Hematopoietic multipotent progenitor cell treated with erythropoietin and hydrocortisone succinate and interleukin-3 and kit ligand, for 8 days (in vitro differentiated cells): ENCODE measurements at regions not wholly inside any gene's neighbourhood (a gene's known extent, or its start where the extent isn't known, plus 50 kb on each side); places are given as distances from the start of the nearest gene placed in this dataset.

Experiments
- DNase-seq: peaks from one replicate; pipeline ENCODE4 v3.0.0-alpha.2; 2015

DNA sequence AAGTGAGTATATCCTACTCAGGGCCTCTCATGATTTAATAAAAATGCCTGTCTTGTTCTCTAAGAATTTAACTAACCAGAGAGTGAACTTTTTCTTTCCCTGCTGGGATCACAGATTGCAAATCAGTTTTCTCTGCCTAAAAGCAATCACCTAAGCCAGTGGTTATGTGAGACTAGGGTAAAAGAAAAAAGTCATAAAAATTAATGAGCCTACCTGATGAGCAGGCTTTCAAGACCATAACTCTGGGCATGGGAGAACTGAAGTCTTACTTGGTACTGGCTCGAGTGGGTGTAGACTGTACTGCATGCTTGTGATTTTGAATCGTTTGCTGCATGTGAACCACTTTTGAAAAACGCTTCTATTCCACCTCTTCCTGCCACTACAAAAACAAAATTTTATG, 1677.0 kb upstream of the LRRTM1 start:
- DNase-seq, result no peak

GRCh38 chr2:81979086-81979485, 1674.5 kb upstream of the LRRTM1 start:
- DNase-seq, result no peak

- no peak for DNase-seq
Measured at GRCh38 chr2:81976998-81977397, 1672.4 kb upstream of the LRRTM1 start.

DNA sequence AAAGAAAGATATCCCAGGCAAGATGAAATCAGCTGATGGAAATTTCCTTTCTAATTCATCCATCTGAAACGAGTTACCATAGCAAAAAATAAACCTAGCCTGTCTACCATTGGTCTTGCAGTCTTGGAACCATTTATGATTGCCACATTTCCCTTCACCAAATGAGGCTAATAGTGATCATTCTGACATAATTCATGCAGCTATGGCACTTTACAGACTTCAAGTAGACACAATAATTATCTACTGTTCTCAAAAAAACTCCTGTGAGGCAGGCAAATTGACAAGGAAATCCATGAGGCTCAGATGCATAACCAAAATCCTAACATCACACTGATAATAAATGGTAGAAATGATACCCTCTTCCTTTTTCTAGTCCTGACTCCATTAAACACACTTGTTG, 1669.7 kb upstream of the LRRTM1 start:
- DNase-seq, result no peak

DNA sequence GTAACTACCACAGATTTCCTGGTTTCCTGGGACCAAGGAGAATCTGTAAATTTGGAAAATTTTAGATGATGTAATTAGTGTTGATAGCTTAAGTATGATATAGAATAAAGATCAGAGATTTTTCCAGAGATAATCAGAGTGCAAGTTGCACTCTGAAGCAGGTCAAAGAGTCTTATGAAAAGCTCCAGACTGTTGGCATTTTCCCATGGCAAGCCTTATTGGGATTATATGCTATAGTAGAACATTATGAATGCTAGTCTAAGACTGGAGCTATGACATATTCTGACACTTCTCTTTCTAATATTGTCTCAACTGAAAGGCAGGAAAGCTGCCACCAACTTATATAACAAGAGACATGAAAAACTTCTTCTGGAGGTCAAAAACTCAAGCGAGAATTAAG, 1638.3 kb upstream of the LRRTM1 start:
- DNase-seq, result no peak

DNA sequence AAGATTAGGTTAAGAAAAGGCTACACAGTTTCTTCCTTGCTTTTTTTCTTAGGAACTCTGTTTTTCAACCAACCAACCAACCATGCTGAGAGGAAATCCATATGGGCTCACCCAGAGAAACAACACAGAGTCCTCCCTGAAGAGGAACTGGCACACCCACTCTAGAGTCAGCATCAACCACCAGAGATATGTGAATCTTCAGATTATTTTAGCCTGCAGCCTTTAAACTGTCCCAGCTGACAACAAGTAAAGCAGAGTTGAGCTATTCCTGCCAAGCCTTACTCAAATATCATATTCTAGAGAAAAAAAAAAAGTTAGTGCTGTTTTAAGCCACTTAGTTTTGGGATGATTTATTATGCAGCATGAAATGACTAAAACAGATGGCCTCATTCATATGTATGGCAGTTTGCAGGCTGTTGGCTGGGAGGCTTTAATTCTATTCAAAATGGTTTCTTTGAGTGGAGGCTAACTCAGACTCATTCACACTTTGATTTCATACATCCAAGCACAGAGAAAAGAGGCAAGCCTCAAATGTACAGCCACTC, 1637.7 kb upstream of the LRRTM1 start:
- DNase-seq, result no peak

DNA sequence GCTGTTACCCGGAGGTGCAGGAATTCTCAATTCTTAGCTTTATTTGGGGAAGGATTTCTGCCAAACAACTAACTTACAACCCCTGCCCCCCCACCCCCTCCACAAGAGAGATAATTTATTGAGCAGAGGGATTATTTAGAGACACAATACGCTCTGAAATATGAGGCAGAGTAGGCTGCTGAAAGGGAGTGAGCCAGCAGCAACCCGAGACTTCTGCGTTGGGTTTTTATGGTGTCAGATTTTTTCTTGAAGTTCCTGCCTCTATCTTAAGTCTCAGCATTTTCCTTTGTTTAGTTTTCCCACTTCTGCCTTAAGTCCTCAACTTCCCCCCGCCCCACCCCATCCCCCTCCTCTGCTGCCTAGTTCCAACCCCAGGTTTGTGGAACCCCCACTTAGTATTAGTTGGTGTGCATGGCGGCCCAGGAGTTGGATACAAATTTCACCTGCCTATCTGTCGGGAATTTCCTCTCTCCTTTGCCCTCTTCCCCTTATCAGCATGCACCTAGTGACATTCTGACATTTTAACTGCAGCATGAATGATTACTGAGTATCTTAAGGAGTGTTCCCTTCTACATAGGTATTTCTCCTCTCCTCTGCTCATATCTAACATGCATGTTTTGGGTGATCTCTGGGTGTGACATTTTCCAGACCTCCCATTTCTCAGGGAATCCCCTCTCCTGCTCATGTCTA, 1635.9 kb upstream of the LRRTM1 start:
- no peak for DNase-seq

DNA sequence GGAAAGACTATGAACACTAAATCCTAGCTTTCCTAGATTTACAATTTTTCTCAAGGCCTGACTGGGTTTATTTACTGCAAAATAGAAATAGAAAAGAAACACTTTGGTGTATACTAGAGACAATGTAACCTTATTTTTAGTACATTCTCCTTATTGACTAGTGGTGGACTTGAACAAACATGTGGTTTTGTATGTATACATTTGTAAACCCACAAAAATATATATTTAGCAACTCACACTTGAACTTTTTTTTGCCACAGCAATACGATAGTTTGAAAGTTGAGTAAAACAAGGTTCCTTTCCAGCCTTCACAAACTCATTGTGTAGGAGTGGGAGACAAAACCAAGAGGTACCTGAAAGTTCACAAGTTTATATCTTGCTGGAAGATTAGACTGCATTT, 1633.4 kb upstream of the LRRTM1 start:
- no peak for DNase-seq

DNA sequence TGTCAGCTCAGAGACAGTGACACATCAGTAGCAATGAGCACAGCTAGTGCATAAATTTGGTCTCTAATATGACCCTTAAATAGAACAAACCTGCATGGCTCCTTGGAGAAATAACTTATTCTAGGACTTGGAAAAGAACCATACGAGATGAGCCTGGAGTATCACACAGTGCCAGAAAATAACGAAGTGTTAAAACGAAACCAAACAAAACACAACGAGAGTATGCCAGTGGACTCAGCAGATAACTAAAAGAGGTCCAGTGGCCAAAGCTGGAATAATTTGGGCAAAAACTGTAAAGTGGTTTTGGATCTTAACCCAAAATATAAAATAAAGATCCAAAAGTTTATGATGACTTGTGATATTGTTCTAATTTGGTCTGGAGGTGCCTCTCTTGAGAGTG, 1599.0 kb upstream of the LRRTM1 start:
- DNase-seq, result no peak

- DNase-seq, result peak; percentile 2
Measured at GRCh38 chr2:81901017-81901416, 1596.5 kb upstream of the LRRTM1 start.

DNA sequence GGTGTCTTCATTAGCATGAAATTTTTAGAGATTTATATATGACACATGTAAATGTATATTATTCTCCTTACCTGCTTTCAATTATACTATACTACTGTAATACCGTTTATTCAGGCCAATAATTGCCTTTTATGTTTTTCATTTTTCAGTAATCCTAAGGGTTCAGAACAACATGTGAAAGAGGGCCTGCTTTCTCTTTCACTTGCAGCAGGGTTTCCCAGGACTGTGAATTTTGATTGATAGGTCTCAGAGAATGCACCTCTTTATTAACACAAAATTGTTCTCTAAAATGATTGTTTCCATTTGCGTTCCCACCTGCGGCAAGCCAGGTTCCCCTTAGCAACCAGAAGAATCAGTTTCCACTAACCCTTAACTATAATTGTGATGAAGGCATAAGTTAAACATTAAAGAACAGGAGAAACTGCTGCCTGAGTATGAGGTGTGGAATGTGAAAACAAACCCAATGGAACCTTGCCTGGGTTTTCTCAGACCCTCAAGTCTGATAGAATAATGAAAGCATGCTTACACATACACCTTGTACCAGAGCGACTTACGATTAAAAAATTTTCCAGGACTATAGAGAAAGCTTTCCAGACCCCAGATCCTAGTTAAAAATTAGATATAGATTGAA, 1591.2 kb upstream of the LRRTM1 start:
- DNase-seq, result no peak

GRCh38 chr2:81894451-81894990, 1590.0 kb upstream of the LRRTM1 start:
- DNase-seq, result no peak

DNA sequence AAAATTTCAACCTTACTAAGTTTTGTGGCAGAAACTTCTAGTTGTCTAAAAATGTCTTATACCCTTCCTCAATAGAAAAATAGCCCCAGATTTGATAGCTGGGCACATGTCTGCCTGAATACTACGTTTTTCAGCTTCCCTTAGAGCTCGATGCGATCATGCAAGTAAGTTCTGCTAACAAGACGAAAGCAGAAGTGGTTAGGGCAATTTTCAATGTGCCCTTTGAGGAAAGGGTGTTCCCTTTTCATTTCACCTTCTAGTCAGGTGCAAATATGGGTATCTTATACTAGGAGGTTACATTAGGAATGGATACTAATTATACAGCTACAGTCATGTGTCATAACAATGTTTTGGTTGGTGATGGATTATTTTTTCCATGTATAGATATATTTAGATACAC, 1572.1 kb upstream of the LRRTM1 start:
- DNase-seq, result no peak

DNA sequence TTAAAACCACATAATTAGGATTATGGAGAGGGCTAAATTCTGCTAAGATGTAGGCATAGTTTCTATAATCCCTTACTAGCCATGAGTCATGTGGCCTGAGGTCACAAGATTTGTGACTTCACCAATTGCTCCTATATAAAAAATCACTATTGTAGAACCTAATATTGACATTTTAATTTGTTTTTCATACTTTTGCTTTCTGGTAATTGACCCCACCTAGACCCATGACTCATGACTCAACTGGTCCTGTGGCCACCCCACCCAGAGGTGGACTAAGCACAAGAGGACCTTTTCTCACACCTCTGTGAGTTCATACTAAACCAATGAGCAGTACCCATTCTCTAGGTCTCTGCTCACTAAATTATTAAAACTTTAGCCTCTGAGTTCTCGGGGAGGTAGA, 1567.5 kb upstream of the LRRTM1 start:
- DNase-seq, result no peak

GRCh38 chr2:81870119-81870518, 1565.6 kb upstream of the LRRTM1 start:
- DNase-seq, result no peak

- no peak for DNase-seq
Measured at GRCh38 chr2:81858998-81859397, 1554.4 kb upstream of the LRRTM1 start.

GRCh38 chr2:81853341-81853740, 1548.8 kb upstream of the LRRTM1 start:
- no peak for DNase-seq

GRCh38 chr2:81852651-81853050, 1548.1 kb upstream of the LRRTM1 start:
- no peak for DNase-seq

DNA sequence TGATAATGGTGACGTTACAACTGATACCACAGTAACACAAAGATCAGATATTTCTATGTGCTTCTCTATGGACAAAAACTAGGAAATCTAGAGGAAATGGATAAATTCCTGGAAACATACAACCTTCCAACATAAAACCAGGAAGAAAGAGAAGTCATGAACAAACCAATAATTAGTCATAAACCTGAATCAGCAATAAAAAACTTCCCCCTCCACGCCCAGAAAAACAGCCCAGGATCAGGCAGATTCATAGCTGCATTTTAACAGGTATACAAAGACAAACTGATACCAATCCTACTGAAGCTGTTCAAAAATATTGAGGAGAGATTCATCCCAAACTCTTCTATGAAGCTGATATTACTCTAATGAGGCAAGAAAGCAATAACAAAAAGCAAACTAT, 1535.2 kb upstream of the LRRTM1 start:
- no peak for DNase-seq

DNA sequence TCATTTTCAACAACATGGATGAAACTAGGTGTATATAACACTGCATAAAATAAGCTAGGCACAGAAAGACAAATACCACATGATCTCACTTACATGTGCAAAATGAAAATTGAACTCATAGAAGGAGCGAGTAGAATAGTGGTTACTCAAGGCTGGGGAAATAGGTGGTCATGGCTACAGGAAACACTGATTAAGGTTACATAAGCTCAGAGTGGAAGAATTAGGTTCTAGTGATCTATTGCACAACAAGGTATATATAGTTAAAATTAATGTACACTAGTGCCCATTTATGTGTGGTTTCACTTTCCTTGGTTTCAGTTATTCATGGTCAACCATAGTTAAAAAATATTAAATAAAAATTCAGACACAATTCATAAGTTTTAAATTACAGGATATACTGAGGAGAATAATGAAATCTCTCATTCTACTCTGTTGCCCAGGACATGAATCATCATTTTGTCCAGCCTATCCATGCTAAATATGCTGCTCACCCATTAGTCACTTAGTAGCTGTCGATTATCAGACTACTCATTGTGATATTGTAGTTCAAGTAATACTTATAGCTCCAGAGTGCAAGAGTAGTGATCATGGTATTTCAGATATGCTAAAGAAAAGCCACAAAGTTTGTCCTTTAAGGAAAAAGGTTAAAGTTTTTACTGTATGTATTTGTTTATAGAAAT, 1530.9 kb upstream of the LRRTM1 start:
- DNase-seq, result no peak

DNA sequence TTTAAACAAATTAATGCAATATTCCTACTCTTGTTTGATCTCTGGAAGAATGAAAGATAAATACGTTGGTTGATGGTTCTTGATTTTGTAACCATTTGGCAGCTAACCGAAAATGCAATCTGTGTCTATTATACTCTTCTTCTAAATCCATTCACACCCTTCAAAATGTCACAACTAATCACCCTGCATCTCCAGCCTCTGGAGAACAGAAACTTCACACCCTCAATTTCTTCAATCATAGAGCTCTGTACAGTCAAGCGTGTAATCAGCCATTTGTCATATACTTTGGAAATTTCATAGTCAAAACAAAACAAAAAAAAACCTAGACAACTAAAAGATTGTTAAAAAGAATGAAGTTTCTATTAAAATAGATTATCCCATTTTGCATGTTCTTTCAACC, 1482.3 kb upstream of the LRRTM1 start:
- no peak for DNase-seq

GRCh38 chr2:81767187-81767912, 1462.8 kb upstream of the LRRTM1 start:
- no peak for DNase-seq

DNA sequence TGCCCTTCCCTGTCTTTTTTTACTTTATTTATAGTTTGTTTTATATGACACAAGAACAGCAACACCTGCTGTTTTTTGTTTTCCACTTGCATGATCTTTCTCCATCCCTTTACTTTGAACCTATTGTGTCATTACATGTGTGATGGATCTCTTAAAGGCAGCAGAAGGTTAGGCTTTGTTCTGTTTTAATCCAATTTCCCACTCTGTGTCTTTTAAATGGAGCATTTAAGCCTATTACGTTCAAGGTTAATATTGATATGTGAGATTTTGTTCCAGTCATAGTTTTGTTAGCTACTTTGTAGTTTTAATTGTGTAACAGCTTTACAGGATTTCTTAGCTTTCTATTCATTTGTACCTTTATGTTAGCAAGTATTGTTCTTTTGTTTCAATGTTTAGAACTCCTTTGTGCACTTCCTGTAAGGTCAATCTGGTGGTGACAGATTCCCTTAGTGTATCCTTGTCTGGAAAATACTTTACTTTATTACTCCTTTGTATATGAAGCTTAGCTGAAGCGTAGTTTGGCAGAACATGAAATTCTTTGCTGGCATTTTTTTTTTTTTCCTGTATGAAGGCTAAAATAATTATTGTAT, 1443.0 kb upstream of the LRRTM1 start:
- no peak for DNase-seq
